ENCODE measurements at regions not wholly inside any gene's neighbourhood (a gene's known extent, or its start where the extent isn't known, plus 50 kb on each side); places are given as distances from the start of the nearest gene placed in this dataset.
"Not testable (repeated sequence)": the region's sequence is repeated elsewhere in the genome, so short reads cannot be mapped to it uniquely, and the experiment has no call there.

DNA sequence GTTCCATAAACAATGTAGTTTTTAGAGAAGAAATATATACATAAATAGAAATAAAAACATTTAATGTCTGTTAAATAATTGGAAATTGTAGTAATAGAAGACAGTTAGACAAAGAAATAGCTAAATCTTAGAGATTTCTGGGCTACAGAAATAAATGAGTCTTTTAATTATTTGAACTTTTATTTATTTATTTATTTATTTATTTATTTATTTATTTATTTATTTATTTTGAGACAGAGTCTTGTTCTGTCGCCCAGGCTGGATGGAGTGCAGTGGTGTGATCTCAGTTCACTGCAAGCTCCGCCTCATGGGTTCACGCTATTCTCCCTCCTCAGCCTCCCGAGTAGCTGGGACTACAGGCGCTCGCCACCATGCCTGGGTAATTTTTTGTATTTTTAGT is 486.0 kb upstream of the SLITRK5 start:
- TF ChIP-seq, protein P1, sequence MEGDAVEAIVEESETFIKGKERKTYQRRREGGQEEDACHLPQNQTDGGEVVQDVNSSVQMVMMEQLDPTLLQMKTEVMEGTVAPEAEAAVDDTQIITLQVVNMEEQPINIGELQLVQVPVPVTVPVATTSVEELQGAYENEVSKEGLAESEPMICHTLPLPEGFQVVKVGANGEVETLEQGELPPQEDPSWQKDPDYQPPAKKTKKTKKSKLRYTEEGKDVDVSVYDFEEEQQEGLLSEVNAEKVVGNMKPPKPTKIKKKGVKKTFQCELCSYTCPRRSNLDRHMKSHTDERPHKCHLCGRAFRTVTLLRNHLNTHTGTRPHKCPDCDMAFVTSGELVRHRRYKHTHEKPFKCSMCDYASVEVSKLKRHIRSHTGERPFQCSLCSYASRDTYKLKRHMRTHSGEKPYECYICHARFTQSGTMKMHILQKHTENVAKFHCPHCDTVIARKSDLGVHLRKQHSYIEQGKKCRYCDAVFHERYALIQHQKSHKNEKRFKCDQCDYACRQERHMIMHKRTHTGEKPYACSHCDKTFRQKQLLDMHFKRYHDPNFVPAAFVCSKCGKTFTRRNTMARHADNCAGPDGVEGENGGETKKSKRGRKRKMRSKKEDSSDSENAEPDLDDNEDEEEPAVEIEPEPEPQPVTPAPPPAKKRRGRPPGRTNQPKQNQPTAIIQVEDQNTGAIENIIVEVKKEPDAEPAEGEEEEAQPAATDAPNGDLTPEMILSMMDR (IDR thresholded peaks at IDR 0.05), result not testable (repeated sequence)
- TF ChIP-seq GABPB1 (CRISPR knock-in tag; IDR thresholded peaks at IDR 0.05); TEAD4 (CRISPR knock-in tag; IDR thresholded peaks at IDR 0.05); ETV6 (CRISPR knock-in tag; IDR thresholded peaks at IDR 0.05); FOXK1 (CRISPR knock-in tag; IDR thresholded peaks at IDR 0.05); NFE2L1 (CRISPR knock-in tag; IDR thresholded peaks at IDR 0.05); NR3C1 (CRISPR knock-in tag; conservative IDR thresholded peaks at IDR 0.05; ENCODE audit: low read depth): not testable (repeated sequence)
- TF ChIP-seq, protein P2, sequence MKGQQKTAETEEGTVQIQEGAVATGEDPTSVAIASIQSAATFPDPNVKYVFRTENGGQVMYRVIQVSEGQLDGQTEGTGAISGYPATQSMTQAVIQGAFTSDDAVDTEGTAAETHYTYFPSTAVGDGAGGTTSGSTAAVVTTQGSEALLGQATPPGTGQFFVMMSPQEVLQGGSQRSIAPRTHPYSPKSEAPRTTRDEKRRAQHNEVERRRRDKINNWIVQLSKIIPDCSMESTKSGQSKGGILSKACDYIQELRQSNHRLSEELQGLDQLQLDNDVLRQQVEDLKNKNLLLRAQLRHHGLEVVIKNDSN (CRISPR knock-in tag; IDR thresholded peaks at IDR 0.05), result not testable (repeated sequence)
- TF ChIP-seq, protein P3, sequence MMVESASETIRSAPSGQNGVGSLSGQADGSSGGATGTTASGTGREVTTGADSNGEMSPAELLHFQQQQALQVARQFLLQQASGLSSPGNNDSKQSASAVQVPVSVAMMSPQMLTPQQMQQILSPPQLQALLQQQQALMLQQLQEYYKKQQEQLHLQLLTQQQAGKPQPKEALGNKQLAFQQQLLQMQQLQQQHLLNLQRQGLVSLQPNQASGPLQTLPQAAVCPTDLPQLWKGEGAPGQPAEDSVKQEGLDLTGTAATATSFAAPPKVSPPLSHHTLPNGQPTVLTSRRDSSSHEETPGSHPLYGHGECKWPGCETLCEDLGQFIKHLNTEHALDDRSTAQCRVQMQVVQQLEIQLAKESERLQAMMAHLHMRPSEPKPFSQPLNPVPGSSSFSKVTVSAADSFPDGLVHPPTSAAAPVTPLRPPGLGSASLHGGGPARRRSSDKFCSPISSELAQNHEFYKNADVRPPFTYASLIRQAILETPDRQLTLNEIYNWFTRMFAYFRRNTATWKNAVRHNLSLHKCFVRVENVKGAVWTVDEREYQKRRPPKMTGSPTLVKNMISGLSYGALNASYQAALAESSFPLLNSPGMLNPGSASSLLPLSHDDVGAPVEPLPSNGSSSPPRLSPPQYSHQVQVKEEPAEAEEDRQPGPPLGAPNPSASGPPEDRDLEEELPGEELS (CRISPR knock-in tag; IDR thresholded peaks at IDR 0.05), result not testable (repeated sequence)
- TF ChIP-seq, protein P4, sequence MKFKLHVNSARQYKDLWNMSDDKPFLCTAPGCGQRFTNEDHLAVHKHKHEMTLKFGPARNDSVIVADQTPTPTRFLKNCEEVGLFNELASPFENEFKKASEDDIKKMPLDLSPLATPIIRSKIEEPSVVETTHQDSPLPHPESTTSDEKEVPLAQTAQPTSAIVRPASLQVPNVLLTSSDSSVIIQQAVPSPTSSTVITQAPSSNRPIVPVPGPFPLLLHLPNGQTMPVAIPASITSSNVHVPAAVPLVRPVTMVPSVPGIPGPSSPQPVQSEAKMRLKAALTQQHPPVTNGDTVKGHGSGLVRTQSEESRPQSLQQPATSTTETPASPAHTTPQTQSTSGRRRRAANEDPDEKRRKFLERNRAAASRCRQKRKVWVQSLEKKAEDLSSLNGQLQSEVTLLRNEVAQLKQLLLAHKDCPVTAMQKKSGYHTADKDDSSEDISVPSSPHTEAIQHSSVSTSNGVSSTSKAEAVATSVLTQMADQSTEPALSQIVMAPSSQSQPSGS (CRISPR knock-in tag; IDR thresholded peaks at IDR 0.05; ENCODE audit: borderline replicate concordance, low read depth), result not testable (repeated sequence)
- TF ChIP-seq, protein P5, sequence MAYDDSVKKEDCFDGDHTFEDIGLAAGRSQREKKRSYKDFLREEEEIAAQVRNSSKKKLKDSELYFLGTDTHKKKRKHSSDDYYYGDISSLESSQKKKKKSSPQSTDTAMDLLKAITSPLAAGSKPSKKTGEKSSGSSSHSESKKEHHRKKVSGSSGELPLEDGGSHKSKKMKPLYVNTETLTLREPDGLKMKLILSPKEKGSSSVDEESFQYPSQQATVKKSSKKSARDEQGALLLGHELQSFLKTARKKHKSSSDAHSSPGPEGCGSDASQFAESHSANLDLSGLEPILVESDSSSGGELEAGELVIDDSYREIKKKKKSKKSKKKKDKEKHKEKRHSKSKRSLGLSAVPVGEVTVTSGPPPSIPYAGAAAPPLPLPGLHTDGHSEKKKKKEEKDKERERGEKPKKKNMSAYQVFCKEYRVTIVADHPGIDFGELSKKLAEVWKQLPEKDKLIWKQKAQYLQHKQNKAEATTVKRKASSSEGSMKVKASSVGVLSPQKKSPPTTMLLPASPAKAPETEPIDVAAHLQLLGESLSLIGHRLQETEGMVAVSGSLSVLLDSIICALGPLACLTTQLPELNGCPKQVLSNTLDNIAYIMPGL (CRISPR knock-in tag; IDR thresholded peaks at IDR 0.05), result not testable (repeated sequence)

All from WTC11 (cell line).